ENCODE measurements at regions not wholly inside any gene's neighbourhood (a gene's known extent, or its start where the extent isn't known, plus 50 kb on each side); places are given as distances from the start of the nearest gene placed in this dataset.

DNA sequence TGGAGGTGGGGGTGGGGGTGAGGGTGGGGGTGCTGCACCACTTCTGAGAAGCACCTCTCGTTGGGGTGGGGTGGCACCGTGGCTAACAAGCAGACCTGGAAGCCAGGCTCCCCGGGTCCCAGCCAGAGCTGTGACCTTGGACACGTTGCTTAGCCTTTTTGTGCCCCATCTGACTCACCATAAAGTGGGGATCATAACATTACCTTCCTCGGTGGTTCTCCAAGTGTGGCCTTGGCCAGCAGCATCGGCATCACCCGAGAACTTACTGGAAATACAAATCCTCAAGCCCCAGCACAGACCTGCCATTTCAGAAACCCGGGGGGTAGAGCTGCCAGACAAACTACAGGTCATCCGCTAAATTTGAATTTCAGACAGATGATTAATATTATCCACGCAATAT lies 58.7 kb upstream of the SLC66A3 start:
- H3K27ac ChIP-seq: no peak overlapping the region
- no peak overlapping the region for H3K4me3 ChIP-seq
- intact Hi-C loops (cut with DNase I): no loop called here
- ATAC-seq (no peak), DNase-seq (no peak)
- WGBS, 4 donors: 76 to 87% (median 82%) methylated on average over 10 of the region's 10 CpGs
- no peak for TF ChIP-seq POLR2A (IDR thresholded peaks at IDR 0.05)
- TF ChIP-seq, protein P1, sequence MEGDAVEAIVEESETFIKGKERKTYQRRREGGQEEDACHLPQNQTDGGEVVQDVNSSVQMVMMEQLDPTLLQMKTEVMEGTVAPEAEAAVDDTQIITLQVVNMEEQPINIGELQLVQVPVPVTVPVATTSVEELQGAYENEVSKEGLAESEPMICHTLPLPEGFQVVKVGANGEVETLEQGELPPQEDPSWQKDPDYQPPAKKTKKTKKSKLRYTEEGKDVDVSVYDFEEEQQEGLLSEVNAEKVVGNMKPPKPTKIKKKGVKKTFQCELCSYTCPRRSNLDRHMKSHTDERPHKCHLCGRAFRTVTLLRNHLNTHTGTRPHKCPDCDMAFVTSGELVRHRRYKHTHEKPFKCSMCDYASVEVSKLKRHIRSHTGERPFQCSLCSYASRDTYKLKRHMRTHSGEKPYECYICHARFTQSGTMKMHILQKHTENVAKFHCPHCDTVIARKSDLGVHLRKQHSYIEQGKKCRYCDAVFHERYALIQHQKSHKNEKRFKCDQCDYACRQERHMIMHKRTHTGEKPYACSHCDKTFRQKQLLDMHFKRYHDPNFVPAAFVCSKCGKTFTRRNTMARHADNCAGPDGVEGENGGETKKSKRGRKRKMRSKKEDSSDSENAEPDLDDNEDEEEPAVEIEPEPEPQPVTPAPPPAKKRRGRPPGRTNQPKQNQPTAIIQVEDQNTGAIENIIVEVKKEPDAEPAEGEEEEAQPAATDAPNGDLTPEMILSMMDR (IDR thresholded peaks at IDR 0.05): no peak
- no peaks in the 10 kb centered on the region for H3K4me1 ChIP-seq
- H3K9me3 ChIP-seq: no peaks in the 10 kb centered on the region
- H3K36me3 ChIP-seq: no peaks in the 10 kb centered on the region
- H3K27me3 ChIP-seq: peaks cover 0 to 4% (median 0%) of the 10 kb centered on the region in 9 donors

DNA sequence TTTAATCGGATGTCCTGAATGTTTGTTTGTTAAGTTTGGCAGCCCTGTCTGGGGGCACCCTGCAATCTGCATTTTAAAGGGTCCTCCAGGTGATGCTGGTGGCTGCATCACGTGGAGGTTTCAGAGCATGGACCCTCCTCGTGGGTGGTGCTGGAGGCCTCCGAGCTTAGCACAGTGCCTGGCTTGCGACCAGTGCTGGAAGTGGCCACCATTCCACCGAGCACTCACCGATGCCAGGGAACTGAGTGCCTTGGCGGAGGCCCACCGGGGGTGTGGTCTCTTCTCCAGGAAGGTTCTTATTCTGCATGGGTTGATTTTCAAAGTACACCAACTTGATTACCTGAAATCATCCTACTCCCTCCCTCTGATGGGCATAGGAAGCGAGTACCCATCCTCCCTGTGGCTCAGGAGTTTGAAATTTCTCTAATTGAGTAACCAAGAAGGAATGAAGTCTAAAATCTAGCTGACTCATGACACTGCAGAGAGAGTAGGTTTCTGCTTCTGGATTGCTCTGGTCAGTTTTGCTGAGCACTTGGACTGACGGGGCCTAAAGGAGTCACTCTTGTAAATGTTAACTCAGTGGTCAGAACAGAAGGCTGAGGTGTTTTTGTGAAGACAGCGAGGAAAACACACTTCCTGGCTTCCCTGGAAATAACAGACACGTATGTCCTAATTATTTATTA lies 58.1 kb upstream of the SLC66A3 start:
- WGBS, 4 donors: 71 to 78% (median 76%) methylated on average over 8 to 13 of the region's 13 CpGs
- peaks cover 0 to 6% (median 0%) of the 10 kb centered on the region in 9 donors for H3K27me3 ChIP-seq
- ATAC-seq (peak; percentile 71 to 80 (median 72)), DNase-seq (peak in 2 of 5 donors; percentile 40)
- H3K27ac ChIP-seq: no peak overlapping the region
- intact Hi-C loops (cut with DNase I): no loop called here
- no peaks in the 10 kb centered on the region for H3K36me3 ChIP-seq
- no peaks in the 10 kb centered on the region for H3K9me3 ChIP-seq
- no peak overlapping the region for H3K4me3 ChIP-seq
- TF ChIP-seq, protein P1 (IDR thresholded peaks at IDR 0.05): no peak
- TF ChIP-seq POLR2A (IDR thresholded peaks at IDR 0.05): no peak
- H3K4me1 ChIP-seq: no peaks in the 10 kb centered on the region

DNA sequence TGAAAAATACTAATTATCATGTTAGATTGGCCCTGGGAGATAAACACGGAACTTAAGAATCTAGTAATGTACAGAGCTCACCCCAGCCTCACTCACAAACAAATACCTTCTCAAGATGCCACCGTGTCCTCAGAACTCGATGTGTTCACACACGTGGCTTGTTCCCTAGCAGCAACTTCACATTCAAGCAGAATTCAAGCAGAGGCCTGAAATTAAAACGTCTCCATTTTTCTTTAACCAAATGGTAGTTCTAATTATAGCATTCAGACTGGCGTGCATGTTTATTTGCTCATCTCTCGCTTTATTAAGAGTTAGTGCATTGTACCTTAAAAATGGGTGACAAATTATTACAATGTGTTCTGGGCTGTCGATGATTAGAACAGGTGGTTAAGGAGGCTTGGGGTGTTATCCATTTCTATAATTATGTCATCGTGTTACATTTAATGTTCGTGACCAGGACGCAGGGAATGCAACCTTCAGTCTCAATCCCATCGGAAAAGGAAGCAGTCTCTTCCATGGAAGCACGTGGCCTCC lies 57.3 kb upstream of the SLC66A3 start:
- Histone ChIP-seq H3K4me3 (no peak overlapping the region), H3K4me1 (no peaks in the 10 kb centered on the region), H3K36me3 (no peaks in the 10 kb centered on the region), H3K27ac (no peak overlapping the region), H3K27me3 (peaks cover 0 to 8% (median 0%) of the 10 kb centered on the region in 9 donors), H3K9me3 (no peaks in the 10 kb centered on the region)
- 80 to 83% (median 82%) methylated on average over 13 of the region's 13 CpGs for WGBS, 4 donors
- ATAC-seq (no peak), DNase-seq (no peak)
- no peak for TF ChIP-seq POLR2A (IDR thresholded peaks at IDR 0.05)
- TF ChIP-seq, protein P1 (IDR thresholded peaks at IDR 0.05): no peak
- intact Hi-C loops (cut with DNase I): no loop called here

DNA sequence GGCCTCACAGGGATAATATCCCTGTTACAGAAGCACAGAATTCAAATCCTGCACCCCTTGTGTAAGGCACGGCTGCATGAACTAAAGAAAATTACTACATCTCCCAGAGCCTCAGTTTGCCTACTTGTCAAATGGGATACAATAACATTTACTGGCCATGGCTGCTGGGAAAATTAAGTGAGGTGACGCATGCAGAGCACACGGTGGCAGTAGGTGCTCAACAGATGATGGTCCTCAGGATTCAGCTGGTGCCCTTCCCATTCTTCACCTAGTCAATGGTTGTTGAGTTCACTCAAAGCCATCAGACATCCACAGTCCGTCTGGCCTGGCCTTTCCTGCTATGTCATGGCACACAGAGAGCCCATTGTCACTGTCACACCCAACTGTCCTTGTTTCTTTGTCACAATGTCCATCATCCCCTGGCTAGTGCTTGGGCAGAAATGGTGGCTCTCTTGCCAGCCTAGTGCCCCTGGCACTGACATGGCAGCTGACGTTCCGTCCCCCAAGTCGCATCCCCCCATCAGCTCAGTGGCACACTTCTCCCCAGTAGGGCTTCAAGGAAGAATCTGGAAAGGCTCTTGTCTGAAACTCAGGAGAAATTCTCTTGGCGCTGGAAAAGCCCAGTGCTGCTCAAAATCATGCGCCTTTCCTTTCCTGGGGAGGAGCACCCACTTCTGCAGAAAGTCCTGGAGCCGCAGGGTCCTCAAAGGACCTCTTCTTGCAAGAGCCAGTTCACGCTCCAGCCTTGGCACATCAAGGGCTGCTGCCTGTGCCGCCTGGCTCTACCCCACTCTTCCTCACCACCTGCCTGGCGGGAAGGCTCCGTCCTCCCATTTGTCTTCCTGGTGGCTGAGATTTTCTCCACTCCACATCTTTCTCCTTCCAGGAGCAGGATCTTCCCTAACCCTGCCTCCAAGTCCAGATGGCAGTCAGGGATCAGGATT lies 55.9 kb upstream of the SLC66A3 start:
- no peaks in the 10 kb centered on the region for H3K36me3 ChIP-seq
- intact Hi-C loops (cut with DNase I): no loop called here
- H3K9me3 ChIP-seq: no peaks in the 10 kb centered on the region
- H3K4me3 ChIP-seq: no peak overlapping the region
- H3K27ac ChIP-seq: no peak overlapping the region
- WGBS, 4 donors: 90 to 92% (median 91%) methylated on average over 14 of the region's 14 CpGs
- TF ChIP-seq POLR2A (IDR thresholded peaks at IDR 0.05): no peak
- TF ChIP-seq, protein P1 (IDR thresholded peaks at IDR 0.05): no peak
- peaks cover 0 to 11% (median 0%) of the 10 kb centered on the region in 9 donors for H3K27me3 ChIP-seq
- peaks cover 0 to 4% (median 0%) of the 10 kb centered on the region in 12 donors for H3K4me1 ChIP-seq
- DNase-seq: no peak
- no peak for ATAC-seq

All from heart left ventricle (tissue), 16 donors.